ENCODE measurements at regions not wholly inside any gene's neighbourhood (a gene's known extent, or its start where the extent isn't known, plus 50 kb on each side); places are given as distances from the start of the nearest gene placed in this dataset.

DNA sequence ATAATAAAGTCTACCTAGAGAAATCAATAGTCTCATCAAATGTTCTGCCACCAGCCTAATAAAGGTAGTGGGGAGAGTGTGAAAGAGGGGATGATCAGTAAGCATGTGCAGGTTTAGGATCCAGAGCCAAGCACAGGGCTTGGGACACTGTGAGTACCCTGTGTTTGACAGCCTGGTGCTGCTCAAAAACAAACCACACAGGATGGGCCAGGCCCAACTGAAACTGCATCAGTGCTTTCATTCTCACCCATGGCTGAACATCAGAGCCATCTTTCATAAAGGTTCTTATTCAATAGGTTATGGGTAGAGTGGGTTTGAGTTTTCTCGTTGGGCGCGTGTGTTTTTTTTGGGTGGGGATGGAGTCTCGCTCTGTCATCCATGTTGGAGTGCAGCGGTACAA lies 87.3 kb upstream of the NHSL1 start:
- TF ChIP-seq POLR2A (IDR thresholded peaks at IDR 0.05): no peak
- TF ChIP-seq, protein P1, sequence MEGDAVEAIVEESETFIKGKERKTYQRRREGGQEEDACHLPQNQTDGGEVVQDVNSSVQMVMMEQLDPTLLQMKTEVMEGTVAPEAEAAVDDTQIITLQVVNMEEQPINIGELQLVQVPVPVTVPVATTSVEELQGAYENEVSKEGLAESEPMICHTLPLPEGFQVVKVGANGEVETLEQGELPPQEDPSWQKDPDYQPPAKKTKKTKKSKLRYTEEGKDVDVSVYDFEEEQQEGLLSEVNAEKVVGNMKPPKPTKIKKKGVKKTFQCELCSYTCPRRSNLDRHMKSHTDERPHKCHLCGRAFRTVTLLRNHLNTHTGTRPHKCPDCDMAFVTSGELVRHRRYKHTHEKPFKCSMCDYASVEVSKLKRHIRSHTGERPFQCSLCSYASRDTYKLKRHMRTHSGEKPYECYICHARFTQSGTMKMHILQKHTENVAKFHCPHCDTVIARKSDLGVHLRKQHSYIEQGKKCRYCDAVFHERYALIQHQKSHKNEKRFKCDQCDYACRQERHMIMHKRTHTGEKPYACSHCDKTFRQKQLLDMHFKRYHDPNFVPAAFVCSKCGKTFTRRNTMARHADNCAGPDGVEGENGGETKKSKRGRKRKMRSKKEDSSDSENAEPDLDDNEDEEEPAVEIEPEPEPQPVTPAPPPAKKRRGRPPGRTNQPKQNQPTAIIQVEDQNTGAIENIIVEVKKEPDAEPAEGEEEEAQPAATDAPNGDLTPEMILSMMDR (IDR thresholded peaks at IDR 0.05 in 8 of 11, conservative IDR thresholded peaks at IDR 0.05 in 3 of 11): no peak

Data from spleen (tissue), 7 donors.